SK-N-SH treated with all-trans-retinoic acid at 6 μM for 48 hours (cell line): ENCODE measurements at regions not wholly inside any gene's neighbourhood (a gene's known extent, or its start where the extent isn't known, plus 50 kb on each side); places are given as distances from the start of the nearest gene placed in this dataset.

Experiments
- ATAC-seq: fragments of 200-7000 bp; cut with Tn5 transposase; 3 replicates; pipeline ENCODE4 v1.9.1; 2020; ENCODE audit warnings: mild to moderate bottlenecking, moderate library complexity
- ARNTL ChIP-seq: fragments of 450-650 bp; formaldehyde crosslinking; IDR thresholded peaks from 2 replicates; pipeline ENCODE4 v1.5.0; 2020; ENCODE audit warnings: low read depth, mild to moderate bottlenecking, moderate library complexity, borderline replicate concordance
- BACH2 ChIP-seq: fragments of 250-450 bp; sonication (Bioruptor Pico); IDR thresholded peaks from 2 replicates; pipeline ENCODE4 v1.9.0; 2021; ENCODE audit warnings: mild to moderate bottlenecking, borderline replicate concordance
- CSDC2 ChIP-seq: fragments of 250-450 bp; sonication (Bioruptor Pico); IDR thresholded peaks from 2 replicates; pipeline ENCODE4 v1.5.0; 2020; ENCODE audit warnings: mild to moderate bottlenecking, moderate library complexity
- ESRRG ChIP-seq: fragments of 250-450 bp; sonication (Bioruptor Pico); IDR thresholded peaks from 2 replicates; pipeline ENCODE4 v1.6.1; 2021; ENCODE audit warnings: mild to moderate bottlenecking
- GLIS3 ChIP-seq: fragments of 250-450 bp; sonication (Bioruptor Pico); IDR thresholded peaks from 2 replicates; pipeline ENCODE4 v1.5.0; 2020; ENCODE audit warnings: mild to moderate bottlenecking, moderate library complexity
- ISL1 ChIP-seq: fragments of 250-450 bp; sonication (Bioruptor Pico); IDR thresholded peaks from 2 replicates; pipeline ENCODE4 v2.1.2; 2022; ENCODE audit warnings: mild to moderate bottlenecking, moderate library complexity
- OSR1 ChIP-seq: fragments of 250-450 bp; sonication (Bioruptor Pico); IDR thresholded peaks from 2 replicates; pipeline ENCODE4 v1.8.0; 2022; ENCODE audit warnings: moderate library complexity, mild to moderate bottlenecking, inconsistent platforms
- PPARA ChIP-seq: fragments of 250-450 bp; sonication (Bioruptor Pico); IDR thresholded peaks from 2 replicates; pipeline ENCODE4 v1.5.0; 2020; ENCODE audit warnings: mild to moderate bottlenecking, borderline replicate concordance
- RARB ChIP-seq: fragments of 250-450 bp; sonication (Bioruptor Pico); IDR thresholded peaks from 2 replicates; pipeline ENCODE4 v1.8.0; 2021; ENCODE audit warnings: mild to moderate bottlenecking, moderate library complexity
- SNAI2 ChIP-seq: fragments of 250-450 bp; sonication (Bioruptor Pico); IDR thresholded peaks from 2 replicates; pipeline ENCODE4 v1.5.0; 2020; ENCODE audit warnings: mild to moderate bottlenecking, moderate library complexity
- TCF4 ChIP-seq: fragments of 250-450 bp; sonication (Bioruptor Pico); IDR thresholded peaks from 2 replicates; pipeline ENCODE4 v1.8.0; 2021; ENCODE audit warnings: mild to moderate bottlenecking, moderate library complexity, borderline replicate concordance
- ZC3H10 ChIP-seq: fragments of 250-450 bp; sonication (Bioruptor Pico); IDR thresholded peaks from 2 replicates; pipeline ENCODE4 v1.5.1; 2021; ENCODE audit warnings: mild to moderate bottlenecking, moderate library complexity
- ZFP3 ChIP-seq: fragments of 250-450 bp; sonication (Bioruptor Pico); IDR thresholded peaks from 2 replicates; pipeline ENCODE4 v1.5.0; 2020; ENCODE audit warnings: mild to moderate bottlenecking, moderate library complexity
- ZFP30 ChIP-seq: fragments of 450-650 bp; formaldehyde crosslinking; IDR thresholded peaks from 2 replicates; pipeline ENCODE4 v1.5.0; 2022; ENCODE audit warnings: mild to moderate bottlenecking, moderate library complexity
- ZNF565 ChIP-seq: fragments of 450-650 bp; formaldehyde crosslinking; conservative IDR thresholded peaks from 2 replicates; pipeline ENCODE4 v1.5.0; 2020; ENCODE audit warnings: low read depth, mild to moderate bottlenecking, moderate library complexity
- ZNF70 ChIP-seq: fragments of 450-650 bp; formaldehyde crosslinking; IDR thresholded peaks from 2 replicates; pipeline ENCODE4 v1.5.0; 2020; ENCODE audit warnings: mild to moderate bottlenecking, moderate library complexity
- ZNF8 ChIP-seq: fragments of 450-650 bp; formaldehyde crosslinking; IDR thresholded peaks from 2 replicates; pipeline ENCODE4 v1.5.0; 2020; ENCODE audit warnings: mild to moderate bottlenecking, moderate library complexity
- TF ChIP-seq, protein P1 (sequence below): fragments of 250-450 bp; sonication (Bioruptor Pico); IDR thresholded peaks from 2 replicates; pipeline ENCODE4 v1.8.0; 2020; ENCODE audit warnings: mild to moderate bottlenecking, moderate library complexity, borderline replicate concordance
- TF ChIP-seq, protein P2 (sequence below): fragments of 250-450 bp; sonication (Bioruptor Pico); IDR thresholded peaks from 2 replicates; pipeline ENCODE4 v1.5.1; 2021; ENCODE audit warnings: mild to moderate bottlenecking, moderate library complexity
- TF ChIP-seq, protein P3 (sequence below): fragments of 250-450 bp; sonication (Bioruptor Pico); IDR thresholded peaks from 2 replicates; pipeline ENCODE4 v1.8.0; 2021; ENCODE audit warnings: low read depth, mild to moderate bottlenecking, moderate library complexity, borderline replicate concordance
- TF ChIP-seq, protein P4 (sequence below): fragments of 250-450 bp; sonication (Bioruptor Pico); IDR thresholded peaks from 2 replicates; pipeline ENCODE4 v1.5.1; 2020; ENCODE audit warnings: low read depth, mild to moderate bottlenecking, moderate library complexity
- TF ChIP-seq, protein P5 (sequence below): fragments of 250-450 bp; sonication (Bioruptor Pico); IDR thresholded peaks from 2 replicates; pipeline ENCODE4 v1.5.0; 2020; ENCODE audit warnings: mild to moderate bottlenecking, moderate library complexity

- no peak for ATAC-seq
- TF ChIP-seq, protein P1, sequence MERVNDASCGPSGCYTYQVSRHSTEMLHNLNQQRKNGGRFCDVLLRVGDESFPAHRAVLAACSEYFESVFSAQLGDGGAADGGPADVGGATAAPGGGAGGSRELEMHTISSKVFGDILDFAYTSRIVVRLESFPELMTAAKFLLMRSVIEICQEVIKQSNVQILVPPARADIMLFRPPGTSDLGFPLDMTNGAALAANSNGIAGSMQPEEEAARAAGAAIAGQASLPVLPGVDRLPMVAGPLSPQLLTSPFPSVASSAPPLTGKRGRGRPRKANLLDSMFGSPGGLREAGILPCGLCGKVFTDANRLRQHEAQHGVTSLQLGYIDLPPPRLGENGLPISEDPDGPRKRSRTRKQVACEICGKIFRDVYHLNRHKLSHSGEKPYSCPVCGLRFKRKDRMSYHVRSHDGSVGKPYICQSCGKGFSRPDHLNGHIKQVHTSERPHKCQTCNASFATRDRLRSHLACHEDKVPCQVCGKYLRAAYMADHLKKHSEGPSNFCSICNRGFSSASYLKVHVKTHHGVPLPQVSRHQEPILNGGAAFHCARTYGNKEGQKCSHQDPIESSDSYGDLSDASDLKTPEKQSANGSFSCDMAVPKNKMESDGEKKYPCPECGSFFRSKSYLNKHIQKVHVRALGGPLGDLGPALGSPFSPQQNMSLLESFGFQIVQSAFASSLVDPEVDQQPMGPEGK (CRISPR knock-in tag): no peak
- TF ChIP-seq ZFP30: no peak
- TF ChIP-seq GLIS3 (CRISPR knock-in tag): no peak
- no peak for TF ChIP-seq ISL1 (CRISPR knock-in tag)
- TF ChIP-seq, protein P2, sequence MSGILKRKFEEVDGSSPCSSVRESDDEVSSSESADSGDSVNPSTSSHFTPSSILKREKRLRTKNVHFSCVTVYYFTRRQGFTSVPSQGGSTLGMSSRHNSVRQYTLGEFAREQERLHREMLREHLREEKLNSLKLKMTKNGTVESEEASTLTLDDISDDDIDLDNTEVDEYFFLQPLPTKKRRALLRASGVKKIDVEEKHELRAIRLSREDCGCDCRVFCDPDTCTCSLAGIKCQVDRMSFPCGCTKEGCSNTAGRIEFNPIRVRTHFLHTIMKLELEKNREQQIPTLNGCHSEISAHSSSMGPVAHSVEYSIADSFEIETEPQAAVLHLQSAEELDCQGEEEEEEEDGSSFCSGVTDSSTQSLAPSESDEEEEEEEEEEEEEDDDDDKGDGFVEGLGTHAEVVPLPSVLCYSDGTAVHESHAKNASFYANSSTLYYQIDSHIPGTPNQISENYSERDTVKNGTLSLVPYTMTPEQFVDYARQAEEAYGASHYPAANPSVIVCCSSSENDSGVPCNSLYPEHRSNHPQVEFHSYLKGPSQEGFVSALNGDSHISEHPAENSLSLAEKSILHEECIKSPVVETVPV: no peak
- no peak for TF ChIP-seq ESRRG
- TF ChIP-seq RARB (CRISPR knock-in tag): no peak
- no peak for TF ChIP-seq ZFP3 (CRISPR knock-in tag)
- TF ChIP-seq PPARA: no peak
- TF ChIP-seq BACH2 (CRISPR knock-in tag): no peak
- no peak for TF ChIP-seq CSDC2 (CRISPR knock-in tag)
- TF ChIP-seq ZNF8 (CRISPR knock-in tag): no peak
- TF ChIP-seq ZC3H10 (CRISPR knock-in tag): no peak
- TF ChIP-seq, protein P3, sequence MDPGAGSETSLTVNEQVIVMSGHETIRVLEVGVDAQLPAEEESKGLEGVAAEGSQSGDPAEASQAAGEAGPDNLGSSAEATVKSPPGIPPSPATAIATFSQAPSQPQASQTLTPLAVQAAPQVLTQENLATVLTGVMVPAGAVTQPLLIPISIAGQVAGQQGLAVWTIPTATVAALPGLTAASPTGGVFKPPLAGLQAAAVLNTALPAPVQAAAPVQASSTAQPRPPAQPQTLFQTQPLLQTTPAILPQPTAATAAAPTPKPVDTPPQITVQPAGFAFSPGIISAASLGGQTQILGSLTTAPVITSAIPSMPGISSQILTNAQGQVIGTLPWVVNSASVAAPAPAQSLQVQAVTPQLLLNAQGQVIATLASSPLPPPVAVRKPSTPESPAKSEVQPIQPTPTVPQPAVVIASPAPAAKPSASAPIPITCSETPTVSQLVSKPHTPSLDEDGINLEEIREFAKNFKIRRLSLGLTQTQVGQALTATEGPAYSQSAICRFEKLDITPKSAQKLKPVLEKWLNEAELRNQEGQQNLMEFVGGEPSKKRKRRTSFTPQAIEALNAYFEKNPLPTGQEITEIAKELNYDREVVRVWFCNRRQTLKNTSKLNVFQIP (CRISPR knock-in tag): no peak
- TF ChIP-seq ARNTL: no peak
- TF ChIP-seq, all 23 proteins: peak for 0
These were observed 247.4 kb upstream of the PODXL start for GRCh38 chr7:131803816-131804215.

GRCh38 chr7:131802195-131802864 lies 245.9 kb upstream of the PODXL start:
- no peak for TF ChIP-seq CSDC2 (CRISPR knock-in tag)
- TF ChIP-seq OSR1 (CRISPR knock-in tag): no peak
- TF ChIP-seq ZNF8 (CRISPR knock-in tag): no peak
- TF ChIP-seq ZC3H10 (CRISPR knock-in tag): no peak
- TF ChIP-seq ZNF70 (CRISPR knock-in tag): no peak
- TF ChIP-seq, protein P3 (CRISPR knock-in tag): no peak
- TF ChIP-seq TCF4 (CRISPR knock-in tag): no peak
- TF ChIP-seq ZNF565: no peak
- TF ChIP-seq, protein P4, sequence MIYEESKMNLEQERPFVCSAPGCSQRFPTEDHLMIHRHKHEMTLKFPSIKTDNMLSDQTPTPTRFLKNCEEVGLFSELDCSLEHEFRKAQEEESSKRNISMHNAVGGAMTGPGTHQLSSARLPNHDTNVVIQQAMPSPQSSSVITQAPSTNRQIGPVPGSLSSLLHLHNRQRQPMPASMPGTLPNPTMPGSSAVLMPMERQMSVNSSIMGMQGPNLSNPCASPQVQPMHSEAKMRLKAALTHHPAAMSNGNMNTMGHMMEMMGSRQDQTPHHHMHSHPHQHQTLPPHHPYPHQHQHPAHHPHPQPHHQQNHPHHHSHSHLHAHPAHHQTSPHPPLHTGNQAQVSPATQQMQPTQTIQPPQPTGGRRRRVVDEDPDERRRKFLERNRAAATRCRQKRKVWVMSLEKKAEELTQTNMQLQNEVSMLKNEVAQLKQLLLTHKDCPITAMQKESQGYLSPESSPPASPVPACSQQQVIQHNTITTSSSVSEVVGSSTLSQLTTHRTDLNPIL (CRISPR knock-in tag): no peak
- ATAC-seq: no peak

- TF ChIP-seq, protein P5, sequence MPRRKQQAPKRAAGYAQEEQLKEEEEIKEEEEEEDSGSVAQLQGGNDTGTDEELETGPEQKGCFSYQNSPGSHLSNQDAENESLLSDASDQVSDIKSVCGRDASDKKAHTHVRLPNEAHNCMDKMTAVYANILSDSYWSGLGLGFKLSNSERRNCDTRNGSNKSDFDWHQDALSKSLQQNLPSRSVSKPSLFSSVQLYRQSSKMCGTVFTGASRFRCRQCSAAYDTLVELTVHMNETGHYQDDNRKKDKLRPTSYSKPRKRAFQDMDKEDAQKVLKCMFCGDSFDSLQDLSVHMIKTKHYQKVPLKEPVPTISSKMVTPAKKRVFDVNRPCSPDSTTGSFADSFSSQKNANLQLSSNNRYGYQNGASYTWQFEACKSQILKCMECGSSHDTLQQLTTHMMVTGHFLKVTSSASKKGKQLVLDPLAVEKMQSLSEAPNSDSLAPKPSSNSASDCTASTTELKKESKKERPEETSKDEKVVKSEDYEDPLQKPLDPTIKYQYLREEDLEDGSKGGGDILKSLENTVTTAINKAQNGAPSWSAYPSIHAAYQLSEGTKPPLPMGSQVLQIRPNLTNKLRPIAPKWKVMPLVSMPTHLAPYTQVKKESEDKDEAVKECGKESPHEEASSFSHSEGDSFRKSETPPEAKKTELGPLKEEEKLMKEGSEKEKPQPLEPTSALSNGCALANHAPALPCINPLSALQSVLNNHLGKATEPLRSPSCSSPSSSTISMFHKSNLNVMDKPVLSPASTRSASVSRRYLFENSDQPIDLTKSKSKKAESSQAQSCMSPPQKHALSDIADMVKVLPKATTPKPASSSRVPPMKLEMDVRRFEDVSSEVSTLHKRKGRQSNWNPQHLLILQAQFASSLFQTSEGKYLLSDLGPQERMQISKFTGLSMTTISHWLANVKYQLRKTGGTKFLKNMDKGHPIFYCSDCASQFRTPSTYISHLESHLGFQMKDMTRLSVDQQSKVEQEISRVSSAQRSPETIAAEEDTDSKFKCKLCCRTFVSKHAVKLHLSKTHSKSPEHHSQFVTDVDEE: no peak
- TF ChIP-seq, protein P2: no peak
- TF ChIP-seq TCF4 (CRISPR knock-in tag): no peak
- TF ChIP-seq, protein P4 (CRISPR knock-in tag): no peak
- no peak for TF ChIP-seq RARB (CRISPR knock-in tag)
- no peak for TF ChIP-seq ARNTL
- TF ChIP-seq PPARA: no peak
- TF ChIP-seq ISL1 (CRISPR knock-in tag): no peak
- no peak for TF ChIP-seq OSR1 (CRISPR knock-in tag)
- no peak for TF ChIP-seq SNAI2 (CRISPR knock-in tag)
- no peak for ATAC-seq
These were observed 244.1 kb upstream of the PODXL start for GRCh38 chr7:131800531-131800930.
